ENCODE measurements at regions not wholly inside any gene's neighbourhood (a gene's known extent, or its start where the extent isn't known, plus 50 kb on each side); places are given as distances from the start of the nearest gene placed in this dataset.

- Mint-ChIP-seq H3K4me1 (no peaks in the 10 kb centered on the region), H3K36me3 (ENCODE audit: low read depth) (no peaks in the 10 kb centered on the region), H3K9me3 (peaks cover 11% of the 10 kb centered on the region), H3K27ac (no peak overlapping the region), H3K27me3 (peaks cover 8% of the 10 kb centered on the region), H3K4me3 (no peak overlapping the region)
- intact Hi-C loops (cut with micrococcal nuclease) = no loop called here
- ChIA-PET CTCF (no interaction called here), POLR2A (no interaction called here)
- DNase-seq (no peak), ATAC-seq (ENCODE audit: low read depth) (no peak)
- TF ChIP-seq CTCF (IDR thresholded peaks at IDR 0.05) = no peak
Observed at GRCh38 chr3:31331278-31331677, 201.4 kb upstream of the STT3B start.

GRCh38 chr3:31341130-31341529 lies 191.6 kb upstream of the STT3B start:
- CTCF ChIA-PET = interaction anchor here (0.6 kb wide), 1 partner anchor 435 kb away, joined by 3 read pairs; no protein-coding TSS in a partner anchor
- Mint-ChIP-seq H3K36me3 (ENCODE audit: low read depth) (no peaks in the 10 kb centered on the region), H3K9me3 (peaks cover 7% of the 10 kb centered on the region), H3K27me3 (peaks cover 4% of the 10 kb centered on the region), H3K27ac (no peak overlapping the region), H3K4me1 (no peaks in the 10 kb centered on the region), H3K4me3 (no peak overlapping the region)
- POLR2A ChIA-PET = no interaction called here
- intact Hi-C loops (cut with micrococcal nuclease) = no loop called here
- ATAC-seq (ENCODE audit: low read depth) (no peak), DNase-seq (no peak)
- no peak for TF ChIP-seq CTCF (IDR thresholded peaks at IDR 0.05)

- intact Hi-C loops (cut with micrococcal nuclease) = no loop called here
- Mint-ChIP-seq H3K36me3 (ENCODE audit: low read depth) (no peaks in the 10 kb centered on the region), H3K4me1 (no peaks in the 10 kb centered on the region), H3K9me3 (peaks cover 7% of the 10 kb centered on the region), H3K27me3 (peaks cover 2% of the 10 kb centered on the region), H3K27ac (no peak overlapping the region), H3K4me3 (no peak overlapping the region)
- ATAC-seq (ENCODE audit: low read depth) = no peak
- no peak for TF ChIP-seq CTCF (IDR thresholded peaks at IDR 0.05)
- ChIA-PET CTCF (no interaction called here), POLR2A (no interaction called here)
- DNase-seq = no peak
Observed at GRCh38 chr3:31343075-31343474, 189.7 kb upstream of the STT3B start.

- Mint-ChIP-seq H3K4me1 (no peaks in the 10 kb centered on the region), H3K27ac (no peak overlapping the region), H3K9me3 (peaks cover 7% of the 10 kb centered on the region), H3K4me3 (no peak overlapping the region), H3K27me3 (no peaks in the 10 kb centered on the region), H3K36me3 (ENCODE audit: low read depth) (no peaks in the 10 kb centered on the region)
- ChIA-PET CTCF (no interaction called here), POLR2A (no interaction called here)
- no peak for DNase-seq
- no peak for TF ChIP-seq CTCF (IDR thresholded peaks at IDR 0.05)
- no peak for ATAC-seq (ENCODE audit: low read depth)
- intact Hi-C loops (cut with micrococcal nuclease) = no loop called here
Observed at GRCh38 chr3:31345581-31345980, 187.1 kb upstream of the STT3B start.

- intact Hi-C loops (cut with micrococcal nuclease) = no loop called here
- TF ChIP-seq CTCF (IDR thresholded peaks at IDR 0.05) = no peak
- CTCF ChIA-PET = no interaction called here
- Mint-ChIP-seq H3K9me3 (peaks cover 7% of the 10 kb centered on the region), H3K27me3 (no peaks in the 10 kb centered on the region), H3K27ac (no peak overlapping the region), H3K4me1 (no peaks in the 10 kb centered on the region), H3K4me3 (no peak overlapping the region), H3K36me3 (ENCODE audit: low read depth) (no peaks in the 10 kb centered on the region)
- ATAC-seq (ENCODE audit: low read depth) (no peak), DNase-seq (no peak)
- POLR2A ChIA-PET = no interaction called here
Observed at GRCh38 chr3:31346542-31346979, 186.2 kb upstream of the STT3B start.

All from activated B cell treated with CpG ODN at 0.5 μM for 24 hours (primary cell).